GM18517 (cell line): ENCODE measurements at regions not wholly inside any gene's neighbourhood (a gene's known extent, or its start where the extent isn't known, plus 50 kb on each side); places are given as distances from the start of the nearest gene placed in this dataset.
"Not testable (repeated sequence)": the region's sequence is repeated elsewhere in the genome, so short reads cannot be mapped to it uniquely, and the experiment has no call there.

Source experiments
- ATAC-seq: cut with Tn5 transposase; IDR thresholded peaks from one replicate; pipeline ENCODE4 v1.9.1; 2021; ENCODE audit warnings: mild to moderate bottlenecking, moderate library complexity; ENCODE audit not compliant: unreplicated experiment

DNA sequence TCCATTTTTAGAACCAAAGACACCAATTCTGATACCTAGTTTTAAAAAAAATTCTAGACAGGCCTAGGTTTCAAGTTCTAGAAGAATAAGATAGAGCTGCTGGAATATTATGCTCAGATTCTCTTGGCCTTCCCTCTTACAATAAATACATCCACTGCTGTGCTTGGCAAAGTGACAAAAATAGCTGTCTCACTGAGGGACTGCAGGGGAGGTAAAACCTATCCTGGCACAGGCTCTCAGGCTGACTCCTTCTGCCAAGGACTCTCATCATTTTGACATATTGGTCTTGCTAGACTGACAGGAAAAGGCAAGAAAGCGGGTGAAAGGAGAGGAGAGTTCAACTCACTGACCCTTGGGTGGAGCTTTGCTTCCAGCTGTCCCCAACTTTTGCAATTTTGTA, 197.0 kb upstream of the LHX8 start:
- ATAC-seq, result no peak

DNA sequence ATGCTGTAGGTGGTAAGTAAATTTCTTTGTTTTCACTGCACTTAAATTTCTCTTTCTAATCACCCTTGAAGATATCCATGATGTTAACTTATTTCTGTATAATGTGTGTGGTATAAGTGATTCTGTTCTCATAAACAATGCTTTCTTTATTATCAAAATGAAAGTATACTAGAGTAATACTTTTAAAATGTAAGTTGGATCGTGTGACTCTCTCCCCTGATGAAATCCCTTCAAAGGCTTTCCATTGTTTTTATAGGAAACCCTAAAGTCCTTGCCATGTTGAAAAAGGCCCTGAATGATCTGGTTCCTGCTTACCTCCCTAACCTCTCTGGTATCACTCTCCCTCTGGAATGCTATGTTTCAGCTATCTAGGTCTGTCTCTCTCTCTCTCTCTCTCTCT, 191.1 kb upstream of the LHX8 start:
- ATAC-seq, result no peak

DNA sequence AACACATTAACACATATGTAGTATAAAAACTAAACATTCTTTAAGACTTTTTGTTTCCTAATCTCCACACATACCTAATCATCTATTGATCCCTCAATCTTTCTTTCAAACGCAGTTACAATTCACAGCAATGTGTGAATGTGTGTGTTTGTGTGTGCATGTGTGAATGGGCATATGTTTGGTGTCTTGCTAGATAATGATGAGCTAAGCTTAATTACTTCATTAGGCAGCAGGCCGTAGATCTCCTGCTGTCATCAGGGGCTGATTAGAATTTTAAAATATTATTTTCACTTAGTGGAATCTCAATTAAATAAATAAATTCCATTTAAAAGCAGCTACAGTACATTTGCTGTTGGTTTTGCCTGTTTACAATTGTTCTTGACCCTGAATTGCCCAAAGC, 187.8 kb upstream of the LHX8 start:
- ATAC-seq, result no peak

DNA sequence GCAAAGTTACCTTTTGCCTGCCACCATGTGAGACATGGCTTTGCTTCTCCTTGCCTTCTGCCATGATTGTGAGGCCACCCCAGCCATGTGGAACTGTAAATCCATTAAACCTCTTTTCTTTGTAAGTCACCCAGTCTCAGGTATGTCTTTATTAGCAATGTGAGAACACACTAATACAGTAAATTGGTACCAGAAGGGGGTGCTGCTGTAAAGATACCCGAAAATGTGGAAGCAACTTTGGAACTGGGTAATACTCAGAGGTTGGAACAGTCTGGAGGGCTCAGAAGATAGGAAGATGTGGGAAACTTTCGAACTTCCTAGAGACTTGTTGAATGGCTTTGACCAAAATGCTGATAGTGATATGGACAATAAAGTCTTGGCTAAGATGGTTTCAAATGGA, 184.8 kb upstream of the LHX8 start:
- ATAC-seq, result not testable (repeated sequence)

DNA sequence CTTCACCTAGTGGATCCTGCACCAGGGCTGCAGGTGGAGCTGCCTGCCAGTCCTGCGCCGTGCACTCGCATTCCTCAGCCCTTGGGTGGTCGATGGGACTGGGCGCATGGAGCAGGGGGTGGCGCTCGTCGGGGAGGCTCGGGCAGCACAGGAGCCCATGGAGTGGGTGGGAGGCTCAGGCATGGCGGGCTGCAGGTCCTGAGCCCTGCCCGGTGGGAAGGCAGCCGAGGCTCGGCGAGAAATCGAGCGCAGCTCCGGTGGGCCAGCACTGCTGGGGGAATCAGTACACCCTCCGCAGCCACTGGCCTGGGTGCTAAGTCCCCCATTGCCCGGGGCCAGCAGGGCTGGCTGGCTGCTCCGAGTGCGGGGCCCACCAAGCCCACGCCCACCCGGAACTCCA, 182.2 kb upstream of the LHX8 start:
- ATAC-seq, result not testable (repeated sequence)

DNA sequence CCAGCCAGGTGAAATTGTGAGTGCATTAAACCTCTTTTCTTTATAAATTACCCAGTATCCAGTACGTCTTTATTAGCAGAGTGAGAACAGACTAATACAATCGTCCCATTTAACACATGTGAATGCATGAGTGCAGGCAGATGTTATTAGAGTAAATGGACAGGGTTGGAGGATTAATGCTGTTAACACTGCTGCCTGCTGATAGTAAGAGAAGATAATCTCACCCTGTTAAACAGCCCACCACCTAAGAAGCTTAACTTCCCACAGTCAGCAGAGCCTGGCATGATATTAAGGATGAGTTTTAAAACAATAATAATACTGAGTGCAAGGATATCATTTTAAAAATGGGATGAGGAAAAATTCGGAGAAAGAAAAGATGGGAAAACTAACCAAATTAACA, 181.4 kb upstream of the LHX8 start:
- ATAC-seq, result no peak

DNA sequence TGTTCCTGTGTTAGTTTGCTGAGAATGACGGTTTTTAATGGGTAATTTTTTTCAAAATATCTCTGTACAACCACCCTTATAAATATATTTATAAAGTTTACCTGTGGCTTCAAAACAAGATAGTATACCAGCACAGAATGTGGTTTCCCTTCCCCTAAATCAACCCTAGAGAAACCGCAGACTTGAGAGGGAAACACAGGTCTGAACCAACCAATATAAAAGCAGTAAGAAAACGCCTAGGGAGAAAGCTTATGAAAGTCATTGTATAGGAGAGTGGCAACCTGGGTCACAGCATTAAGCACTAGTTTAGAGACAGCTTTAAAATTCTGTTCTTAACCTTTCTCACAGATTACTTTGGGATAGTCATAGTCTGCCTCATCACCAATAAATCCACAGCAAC, 180.6 kb upstream of the LHX8 start:
- ATAC-seq, result no peak

DNA sequence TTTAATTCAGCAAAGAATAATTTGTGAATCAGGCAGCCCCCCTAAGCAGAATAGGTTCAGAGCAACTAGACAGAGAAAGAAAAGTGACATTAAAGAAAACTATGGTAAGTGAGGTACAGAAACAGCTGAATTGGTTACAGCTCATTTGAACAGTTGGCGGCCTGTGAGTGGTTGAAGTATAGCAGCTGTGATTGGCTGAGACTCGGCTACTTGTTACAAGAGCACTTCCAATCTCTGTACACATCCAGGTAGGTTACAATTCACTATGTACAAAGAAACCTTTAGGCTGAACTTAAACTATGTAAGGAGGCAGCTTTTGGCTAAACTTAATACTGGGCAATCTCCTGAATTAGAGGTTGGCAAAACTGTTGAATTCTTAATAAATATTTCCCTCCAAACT, 171.1 kb upstream of the LHX8 start:
- ATAC-seq, result no peak

DNA sequence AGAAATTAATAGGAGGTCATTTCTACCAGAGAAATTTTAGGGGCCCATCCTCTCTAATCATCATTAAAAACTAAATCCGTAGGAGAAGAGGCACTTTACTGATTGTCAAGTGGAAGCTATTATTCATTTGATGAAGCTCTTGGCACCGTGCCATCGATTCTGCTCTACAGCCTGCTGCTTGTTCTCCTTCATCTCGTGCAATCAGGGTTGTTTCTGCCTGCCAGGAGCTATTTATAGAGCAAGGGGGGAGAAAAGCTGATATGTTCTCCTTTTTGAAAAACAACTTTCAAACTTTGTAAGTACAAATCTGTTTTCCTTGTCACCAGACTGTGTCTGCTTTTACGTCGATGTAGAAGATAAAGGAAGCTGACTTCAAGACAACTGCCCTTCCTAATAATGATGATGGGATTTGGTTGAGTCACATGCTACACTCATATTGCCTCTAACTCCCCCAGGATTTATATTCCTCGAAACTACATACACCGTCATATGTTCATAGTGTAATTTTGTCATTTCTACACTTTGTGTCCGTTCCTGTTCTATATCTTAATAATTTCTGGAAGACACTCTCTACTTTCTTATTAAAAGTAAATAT, 169.6 kb upstream of the LHX8 start:
- ATAC-seq, result no peak

DNA sequence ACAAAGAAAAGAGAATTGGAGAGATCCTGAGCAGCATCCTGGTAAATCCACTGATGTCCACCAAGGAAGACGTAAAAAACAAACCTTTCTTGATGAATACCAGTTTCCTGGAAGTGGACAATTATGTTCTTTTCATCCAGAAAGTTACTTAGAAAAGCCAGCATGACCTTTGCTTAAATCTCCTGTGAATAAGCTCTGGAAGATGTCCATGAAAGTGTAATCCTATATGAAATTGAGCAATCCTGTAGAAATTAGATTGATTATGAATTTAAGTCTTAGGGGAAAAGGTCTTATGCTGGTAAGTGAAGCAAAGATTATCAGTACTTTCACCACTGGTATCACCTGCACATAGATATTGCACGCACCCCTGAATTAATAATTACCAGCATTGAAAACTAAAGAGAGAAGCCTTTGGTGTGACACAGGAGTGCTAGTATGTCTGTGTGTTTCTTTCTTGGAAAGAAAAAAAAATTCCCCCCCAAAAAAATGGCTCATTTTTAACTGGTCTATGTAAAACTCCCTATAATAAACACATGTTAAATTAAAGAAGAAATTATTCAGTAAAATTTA, 164.5 kb upstream of the LHX8 start:
- ATAC-seq, result no peak

DNA sequence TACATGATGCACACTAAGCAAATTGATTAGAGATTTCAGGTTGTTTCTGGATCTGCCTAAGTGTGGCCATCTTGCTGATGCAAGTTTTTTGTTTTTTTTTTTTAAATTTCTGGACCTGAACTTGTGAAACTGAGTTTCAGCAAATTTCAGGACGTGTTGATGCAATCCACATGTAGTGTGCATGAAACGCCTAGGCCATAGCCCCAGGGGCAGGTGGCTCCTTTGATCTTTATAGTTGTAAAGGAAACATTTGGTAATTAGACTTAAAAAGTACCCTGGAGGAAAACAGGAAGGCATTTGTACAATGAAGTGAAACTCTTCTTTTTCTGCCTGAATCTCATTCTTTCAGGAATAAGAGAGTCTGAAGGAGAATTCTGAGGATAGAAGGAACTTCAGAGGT, 162.2 kb upstream of the LHX8 start:
- no peak for ATAC-seq

DNA sequence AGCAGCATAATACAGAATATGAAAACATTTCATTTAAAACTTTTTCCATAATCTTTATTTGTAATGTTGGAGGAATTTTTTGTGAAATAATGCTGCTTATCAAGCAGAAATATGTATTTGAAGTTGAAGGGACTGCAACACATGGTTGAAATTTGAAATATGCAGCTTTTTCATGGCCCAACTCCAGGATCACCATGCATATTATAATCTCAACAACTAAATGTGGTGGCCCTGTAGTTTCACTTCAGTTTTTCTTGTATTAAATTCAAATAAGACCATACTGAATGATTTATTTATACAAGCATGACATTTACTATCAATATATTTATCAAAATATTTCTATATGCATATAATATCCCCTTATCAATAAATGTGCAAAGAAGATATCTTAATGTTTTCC, 157.7 kb upstream of the LHX8 start:
- no peak for ATAC-seq

DNA sequence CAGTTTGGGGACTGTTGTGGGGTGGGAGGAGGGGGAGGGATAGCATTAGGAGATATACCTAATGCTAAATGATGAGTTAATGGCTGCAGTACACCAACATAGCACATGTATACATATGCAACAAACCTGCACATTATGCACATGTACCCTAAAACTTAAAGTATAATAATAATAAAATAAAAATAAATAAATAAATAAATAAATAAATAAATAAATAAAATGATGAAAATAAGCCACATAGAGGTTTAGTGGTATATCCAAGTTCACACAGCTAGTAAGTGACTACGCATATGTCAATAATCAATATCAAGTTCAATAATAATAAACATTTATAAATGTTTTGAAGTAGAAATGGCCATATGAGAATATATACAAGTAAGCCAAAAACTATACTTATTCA, 141.7 kb upstream of the LHX8 start:
- not testable (repeated sequence) for ATAC-seq

DNA sequence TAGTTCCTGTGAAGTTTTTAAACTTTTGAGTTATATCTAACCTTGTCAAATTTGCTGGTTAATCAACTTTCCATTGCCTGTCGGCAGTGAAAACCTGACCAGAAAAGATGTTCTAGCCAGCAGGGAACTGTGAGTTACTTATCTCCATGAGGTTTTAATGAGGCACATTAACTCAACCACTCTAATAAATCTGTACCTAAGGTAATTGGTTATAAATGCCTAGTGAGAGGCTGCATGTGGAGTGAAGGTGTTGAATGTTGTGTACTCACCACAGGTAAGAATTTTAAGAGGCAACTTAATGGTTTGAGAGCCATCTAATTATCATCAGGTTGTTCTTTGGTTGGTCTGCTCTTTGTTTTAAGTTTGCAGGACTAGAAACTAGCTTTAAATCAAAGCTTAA, 138.4 kb upstream of the LHX8 start:
- ATAC-seq, result no peak

DNA sequence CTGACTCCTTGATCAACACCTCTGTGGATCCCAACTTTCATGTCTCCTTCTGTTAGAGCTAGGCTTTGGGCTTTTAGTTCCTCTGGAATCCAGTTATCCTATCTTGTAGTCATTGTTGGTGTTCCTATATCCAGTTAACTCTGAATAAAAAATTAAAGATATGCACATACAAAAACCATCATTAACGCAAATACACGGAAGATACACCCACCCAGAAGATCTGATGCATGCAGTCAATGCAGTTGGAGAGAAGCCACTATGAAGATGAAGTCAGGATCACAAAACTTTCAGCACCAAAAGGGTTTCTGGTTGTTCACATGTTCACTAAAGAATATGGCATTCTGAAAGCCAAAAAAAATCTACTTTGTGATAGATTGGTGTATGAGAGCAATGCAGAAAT, 123.6 kb upstream of the LHX8 start:
- ATAC-seq, result no peak

DNA sequence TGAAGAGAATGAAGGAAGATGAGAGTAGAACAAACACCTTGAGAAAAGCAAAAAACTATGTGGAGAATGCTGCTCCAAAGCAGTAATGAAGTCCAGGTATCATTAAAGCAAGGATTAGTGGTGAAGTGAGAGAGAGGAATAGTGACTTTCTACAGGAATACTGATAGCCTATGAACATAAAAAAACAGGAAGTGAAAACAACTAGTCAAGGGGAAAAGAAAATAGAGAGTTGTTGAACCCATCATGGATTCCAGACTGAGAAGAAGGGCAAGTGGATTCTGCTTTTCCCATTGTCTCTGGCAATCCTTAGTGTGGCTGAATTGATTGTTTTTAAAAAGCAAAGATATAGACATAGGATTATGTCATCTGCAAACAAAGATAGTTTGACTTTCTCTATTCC, 119.9 kb upstream of the LHX8 start:
- no peak for ATAC-seq

DNA sequence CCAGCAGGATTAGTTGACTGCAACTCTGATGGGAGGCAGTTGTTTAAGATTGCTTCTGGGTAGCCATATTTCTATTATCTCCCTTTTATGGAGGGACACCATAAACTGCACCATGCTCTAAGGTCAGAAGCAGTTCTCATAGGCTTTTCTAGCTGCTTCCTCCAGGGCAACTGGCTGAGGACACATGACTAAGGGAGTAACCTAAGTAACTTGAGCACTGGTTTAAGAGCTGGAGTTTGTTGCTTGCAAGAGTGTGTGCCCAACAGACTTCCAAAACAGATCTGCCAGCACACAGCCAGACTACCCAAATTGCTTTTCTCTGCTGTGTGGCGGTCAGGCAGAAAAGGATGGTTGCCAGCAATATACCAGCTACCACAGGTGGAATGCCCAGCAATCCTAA, 111.2 kb upstream of the LHX8 start:
- ATAC-seq, result no peak

DNA sequence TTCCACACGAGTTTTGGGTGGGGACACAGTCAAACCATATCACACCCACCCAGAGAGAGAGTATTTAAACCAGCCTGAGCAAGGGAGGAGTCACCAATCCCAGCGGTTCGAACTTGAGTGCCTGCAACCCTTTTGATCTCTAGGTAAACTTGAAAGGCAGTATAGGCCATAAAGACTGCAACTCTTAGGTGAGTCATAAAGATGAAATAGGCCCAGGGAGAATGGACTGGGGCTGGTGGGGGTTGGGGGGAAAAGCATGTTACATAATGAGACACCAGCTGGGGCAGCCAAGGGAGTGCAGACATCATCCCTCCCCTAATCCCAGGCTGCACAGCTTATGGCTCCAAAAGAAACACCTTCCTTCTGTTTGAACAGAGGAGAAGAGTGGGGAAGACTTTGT, 99.8 kb upstream of the LHX8 start:
- no peak for ATAC-seq

DNA sequence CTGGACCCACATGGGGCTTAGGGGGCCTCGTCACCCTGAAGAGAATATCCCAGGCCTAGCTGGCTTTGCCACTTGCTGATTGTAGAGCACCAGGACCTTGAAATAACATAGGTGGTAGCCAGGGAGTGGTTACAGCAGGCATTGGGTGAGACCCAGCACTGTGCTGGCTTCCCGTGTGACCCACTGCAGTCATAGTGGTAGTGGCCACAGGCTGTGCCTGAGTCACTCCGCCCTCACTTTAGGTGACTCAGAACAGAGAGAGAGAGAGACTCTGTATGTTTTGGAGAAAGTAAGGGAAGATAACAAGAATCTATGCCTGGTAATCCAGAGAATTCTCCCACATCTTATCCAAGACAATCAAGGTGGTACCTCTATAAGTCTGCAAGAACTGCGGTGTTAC, 98.7 kb upstream of the LHX8 start:
- ATAC-seq, result no peak

DNA sequence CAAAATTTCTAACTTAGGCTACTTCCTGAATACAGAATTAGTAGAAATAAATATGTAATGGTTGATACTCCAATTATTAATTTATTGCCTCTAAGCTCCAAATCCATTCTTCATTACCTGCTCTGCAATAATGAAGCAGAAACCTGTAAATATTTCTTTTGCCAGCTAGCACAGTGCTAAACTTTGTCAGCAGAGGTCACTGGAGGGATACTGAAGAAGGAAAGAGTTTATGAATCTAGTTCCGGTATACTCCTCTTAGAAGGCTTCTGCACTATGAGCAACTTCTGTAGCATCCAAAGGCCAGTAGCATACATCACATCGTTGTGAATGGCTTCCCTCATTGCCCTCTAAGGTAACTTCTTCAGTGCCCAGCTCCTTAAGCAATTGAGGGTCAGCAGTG, 81.0 kb upstream of the LHX8 start:
- ATAC-seq, result no peak

DNA sequence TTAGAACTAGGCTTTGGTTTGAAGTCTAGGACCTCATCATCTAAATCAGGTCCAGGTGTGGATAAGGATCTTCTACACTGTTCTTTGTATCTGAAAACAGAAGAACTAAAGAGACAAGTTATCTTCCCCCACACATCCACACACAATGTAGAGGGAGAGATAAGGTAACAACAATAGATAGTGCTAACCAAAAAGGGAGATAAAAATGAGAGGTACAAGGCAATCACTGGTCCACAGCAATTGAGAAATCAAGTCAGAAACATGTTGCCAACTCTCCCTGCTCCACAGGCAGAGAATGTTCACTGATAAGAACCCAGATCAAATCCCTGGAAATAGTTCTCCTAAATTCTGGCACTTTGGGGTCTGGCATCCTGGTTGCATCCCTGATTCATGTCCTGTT, 75.8 kb upstream of the LHX8 start:
- no peak for ATAC-seq

DNA sequence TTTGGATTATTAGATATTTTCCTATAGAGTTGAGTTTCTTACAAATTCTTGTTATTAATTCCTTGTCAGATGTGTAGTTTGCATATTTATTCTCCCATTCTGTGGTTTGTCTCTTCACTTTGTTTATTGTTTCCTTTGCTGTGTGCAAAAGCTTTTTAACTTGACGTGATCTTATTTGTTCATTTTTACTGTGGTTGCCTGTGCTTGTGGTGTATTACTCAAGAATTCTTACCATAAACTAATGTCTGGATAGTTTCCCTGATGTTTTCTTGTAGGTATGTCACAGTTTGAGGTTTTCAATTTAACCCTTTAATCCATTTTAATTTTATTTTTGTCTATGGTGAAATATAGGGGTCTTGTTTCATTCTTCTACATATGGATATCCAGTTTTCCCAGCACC, 72.1 kb upstream of the LHX8 start:
- no peak for ATAC-seq

DNA sequence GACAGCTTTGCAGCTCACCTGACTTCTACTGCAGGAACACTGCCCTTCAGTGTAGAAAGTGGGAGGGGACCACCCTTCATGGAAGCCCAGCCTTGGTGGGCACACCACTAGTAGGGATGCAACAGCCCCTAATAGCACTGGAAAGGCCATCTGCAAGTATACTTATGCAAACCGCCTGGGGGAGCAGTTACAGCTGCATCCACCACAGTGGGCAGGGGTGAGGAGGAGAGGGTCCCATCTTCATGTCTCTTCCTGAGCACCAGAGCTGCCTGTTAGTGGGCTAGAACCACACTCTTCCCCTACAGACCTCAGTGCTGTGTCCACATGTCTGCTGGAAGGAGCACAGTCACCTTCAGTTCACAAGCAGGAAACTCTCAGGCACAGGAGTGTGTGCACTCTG, 66.2 kb upstream of the LHX8 start:
- no peak for ATAC-seq
